Cardiac muscle cell (in vitro differentiated cells and primary cell): ENCODE measurements at regions not wholly inside any gene's neighbourhood (a gene's known extent, or its start where the extent isn't known, plus 50 kb on each side); places are given as distances from the start of the nearest gene placed in this dataset.

Experiments
- DNase-seq, 2 donors: peaks; one replicate each; pipeline versions ENCODE4 v3.0.0 to v3.0.0-alpha.2; 2010 to 2017; ENCODE audit warnings: low read depth in 1 of 2, low spot score in 1 of 2
- H3K27ac ChIP-seq: fragments of 200-600 bp; sonication (generic); 2 replicates; pipeline ENCODE4 v1.5.1; 2016
- H3K27me3 ChIP-seq: fragments of 200-600 bp; sonication (generic); 2 replicates; pipeline ENCODE4 v1.6.0; 2016; ENCODE audit warnings: control low read depth
- H3K36me3 ChIP-seq: fragments of 200-600 bp; sonication (generic); 2 replicates; pipeline ENCODE4 v1.5.1; 2016; ENCODE audit warnings: control low read depth
- H3K4me1 ChIP-seq: fragments of 200-600 bp; sonication (generic); 2 replicates; pipeline ENCODE4 v1.8.1; 2017; ENCODE audit warnings: low read depth, mild to moderate bottlenecking, mixed run types
- H3K4me3 ChIP-seq: fragments of 200-600 bp; sonication (generic); 2 replicates; pipeline ENCODE4 v1.5.1; 2016; ENCODE audit warnings: mild to moderate bottlenecking
- H3K9me3 ChIP-seq: fragments of 200-600 bp; sonication (generic); 2 replicates; pipeline ENCODE4 v1.5.1; 2017; ENCODE audit warnings: low read depth, mild to moderate bottlenecking, control low read depth
- TF ChIP-seq, protein P1 (sequence below): IDR thresholded peaks from 2 replicates; pipeline ENCODE4 v1.5.1; 2012; ENCODE audit warnings: low read depth, mild to moderate bottlenecking, low read length

DNA sequence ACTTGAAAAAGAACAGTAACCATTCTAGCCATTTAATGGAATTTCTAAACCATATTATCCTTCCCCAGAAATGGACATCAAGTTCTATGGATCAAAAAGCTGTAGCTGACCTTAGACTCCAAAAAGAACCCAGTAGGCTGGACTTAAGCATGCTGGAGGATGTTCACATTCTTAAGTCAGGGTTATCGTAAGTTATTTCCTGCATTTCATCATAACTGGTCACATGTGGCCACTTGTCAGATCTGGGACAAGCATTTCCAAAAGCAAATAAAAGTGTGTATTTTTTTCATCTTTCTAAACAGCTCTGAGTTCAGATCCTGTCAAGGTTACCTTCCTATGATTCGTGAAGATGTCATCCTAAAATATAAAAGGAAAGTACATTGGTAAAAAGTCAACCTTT lies 274.5 kb upstream of the PTGER4 start:
- TF ChIP-seq, protein P1, sequence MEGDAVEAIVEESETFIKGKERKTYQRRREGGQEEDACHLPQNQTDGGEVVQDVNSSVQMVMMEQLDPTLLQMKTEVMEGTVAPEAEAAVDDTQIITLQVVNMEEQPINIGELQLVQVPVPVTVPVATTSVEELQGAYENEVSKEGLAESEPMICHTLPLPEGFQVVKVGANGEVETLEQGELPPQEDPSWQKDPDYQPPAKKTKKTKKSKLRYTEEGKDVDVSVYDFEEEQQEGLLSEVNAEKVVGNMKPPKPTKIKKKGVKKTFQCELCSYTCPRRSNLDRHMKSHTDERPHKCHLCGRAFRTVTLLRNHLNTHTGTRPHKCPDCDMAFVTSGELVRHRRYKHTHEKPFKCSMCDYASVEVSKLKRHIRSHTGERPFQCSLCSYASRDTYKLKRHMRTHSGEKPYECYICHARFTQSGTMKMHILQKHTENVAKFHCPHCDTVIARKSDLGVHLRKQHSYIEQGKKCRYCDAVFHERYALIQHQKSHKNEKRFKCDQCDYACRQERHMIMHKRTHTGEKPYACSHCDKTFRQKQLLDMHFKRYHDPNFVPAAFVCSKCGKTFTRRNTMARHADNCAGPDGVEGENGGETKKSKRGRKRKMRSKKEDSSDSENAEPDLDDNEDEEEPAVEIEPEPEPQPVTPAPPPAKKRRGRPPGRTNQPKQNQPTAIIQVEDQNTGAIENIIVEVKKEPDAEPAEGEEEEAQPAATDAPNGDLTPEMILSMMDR: no peak
- no peaks in the 10 kb centered on the region for H3K36me3 ChIP-seq
- peak in 1 of 2 donors; percentile 76 for DNase-seq
- no peaks in the 10 kb centered on the region for H3K27me3 ChIP-seq
- H3K4me3 ChIP-seq: no peak overlapping the region
- no peaks in the 10 kb centered on the region for H3K4me1 ChIP-seq
- H3K9me3 ChIP-seq: no peaks in the 10 kb centered on the region
- H3K27ac ChIP-seq: no peak overlapping the region

DNA sequence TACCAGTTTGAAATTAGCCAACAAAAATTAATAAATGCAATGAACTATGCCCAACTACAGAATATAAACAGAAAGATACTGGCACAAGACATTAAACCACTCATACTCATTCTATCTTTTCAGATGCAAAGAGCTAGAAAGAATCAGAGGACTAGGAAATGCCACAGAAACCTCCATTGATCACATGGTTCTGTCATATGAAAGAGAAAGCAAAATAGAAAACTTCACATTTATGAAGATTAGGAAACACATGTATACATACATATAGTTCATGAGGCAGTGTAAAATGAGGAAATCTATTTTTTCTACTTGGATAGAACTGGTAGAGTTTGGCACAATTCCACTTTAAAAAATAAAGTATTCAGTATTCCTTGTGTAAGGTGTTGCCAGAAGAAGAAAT lies 275.1 kb upstream of the PTGER4 start:
- no peaks in the 10 kb centered on the region for H3K27me3 ChIP-seq
- TF ChIP-seq, protein P1: no peak
- no peak for DNase-seq
- H3K9me3 ChIP-seq: no peaks in the 10 kb centered on the region
- no peak overlapping the region for H3K27ac ChIP-seq
- no peaks in the 10 kb centered on the region for H3K36me3 ChIP-seq
- H3K4me3 ChIP-seq: no peak overlapping the region
- no peaks in the 10 kb centered on the region for H3K4me1 ChIP-seq

DNA sequence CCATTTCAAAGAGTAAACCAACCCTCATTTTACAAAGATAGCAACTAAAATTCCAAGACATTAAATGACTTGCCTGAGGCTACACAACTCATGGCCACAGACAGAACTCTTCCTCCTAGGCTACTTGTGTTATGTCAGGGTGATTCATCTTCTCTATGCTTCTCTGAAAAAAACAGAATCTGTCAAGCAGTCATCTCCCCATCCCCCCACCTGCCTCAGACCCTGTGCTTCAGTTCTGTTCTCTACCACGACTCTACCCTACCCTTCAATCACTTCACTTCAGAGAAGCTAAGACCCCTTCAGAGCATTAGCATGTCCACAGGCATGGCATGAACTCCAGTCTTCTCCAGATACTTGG lies 277.7 kb upstream of the PTGER4 start:
- TF ChIP-seq, protein P1: no peak
- Histone ChIP-seq H3K27me3 (no peaks in the 10 kb centered on the region), H3K36me3 (no peaks in the 10 kb centered on the region), H3K4me1 (no peaks in the 10 kb centered on the region), H3K9me3 (no peaks in the 10 kb centered on the region), H3K27ac (no peak overlapping the region), H3K4me3 (no peak overlapping the region)
- no peak for DNase-seq

- H3K27ac ChIP-seq: no peak overlapping the region
- no peak overlapping the region for H3K4me3 ChIP-seq
- TF ChIP-seq, protein P1: no peak
- H3K4me1 ChIP-seq: no peaks in the 10 kb centered on the region
- peak in 1 of 2 donors; percentile 34 for DNase-seq
- no peaks in the 10 kb centered on the region for H3K27me3 ChIP-seq
- no peaks in the 10 kb centered on the region for H3K36me3 ChIP-seq
- no peaks in the 10 kb centered on the region for H3K9me3 ChIP-seq
These were observed 278.3 kb upstream of the PTGER4 start for GRCh38 chr5:40401284-40402006.

GRCh38 chr5:40400245-40400644 lies 279.5 kb upstream of the PTGER4 start:
- Histone ChIP-seq H3K36me3 (no peaks in the 10 kb centered on the region), H3K9me3 (no peaks in the 10 kb centered on the region), H3K4me1 (no peaks in the 10 kb centered on the region), H3K4me3 (no peak overlapping the region), H3K27me3 (no peaks in the 10 kb centered on the region), H3K27ac (no peak overlapping the region)
- no peak for DNase-seq
- TF ChIP-seq, protein P1: no peak
